Dendritic cell treated with granulocyte-macrophage colony-stimulating factor and Interleukin-4, amounts not matched to agents 40 ng/mL and 50 ng/mL, for 4 days (primary cell): ENCODE measurements at regions not wholly inside any gene's neighbourhood (a gene's known extent, or its start where the extent isn't known, plus 50 kb on each side); places are given as distances from the start of the nearest gene placed in this dataset.
"Not testable (repeated sequence)": the region's sequence is repeated elsewhere in the genome, so short reads cannot be mapped to it uniquely, and the experiment has no call there.

Source experiments
- H3K27ac Mint-ChIP-seq: one replicate; pipeline ENCODE4 v1.8.0; 2022; ENCODE audit warnings: mild to moderate bottlenecking, mixed read lengths
- H3K27me3 Mint-ChIP-seq: one replicate; pipeline ENCODE4 v1.8.0; 2022; ENCODE audit warnings: mild to moderate bottlenecking, mixed read lengths
- H3K36me3 Mint-ChIP-seq: one replicate; pipeline ENCODE4 v1.8.0; 2022; ENCODE audit warnings: low read depth, mixed read lengths
- H3K4me1 Mint-ChIP-seq: one replicate; pipeline ENCODE4 v1.8.0; 2022; ENCODE audit warnings: low read depth, mixed read lengths
- H3K4me3 Mint-ChIP-seq: one replicate; pipeline ENCODE4 v1.8.0; 2022; ENCODE audit warnings: mild to moderate bottlenecking, moderate library complexity, mixed read lengths
- H3K9me3 Mint-ChIP-seq: one replicate; pipeline ENCODE4 v1.8.0; 2022; ENCODE audit warnings: mixed read lengths
- intact Hi-C: fragments of 100-400 bp; cut with micrococcal nuclease; formaldehyde crosslinking; loops from one replicate; pipeline ENCODE4 v1.15.0; 2022

- no peak overlapping the region for H3K27ac Mint-ChIP-seq
- no peaks in the 10 kb centered on the region for H3K36me3 Mint-ChIP-seq
- H3K27me3 Mint-ChIP-seq, result no peaks in the 10 kb centered on the region
- intact Hi-C loops, result no loop called here
- peaks cover 36% of the 10 kb centered on the region for H3K9me3 Mint-ChIP-seq
- no peaks in the 10 kb centered on the region for H3K4me1 Mint-ChIP-seq
- no peak overlapping the region for H3K4me3 Mint-ChIP-seq
These were observed 617.9 kb upstream of the PHF14 start for GRCh38 chr7:10355816-10356215.

GRCh38 chr7:10360050-10360449 lies 613.6 kb upstream of the PHF14 start:
- H3K4me3 Mint-ChIP-seq, result no peak overlapping the region
- peaks cover 38% of the 10 kb centered on the region for H3K9me3 Mint-ChIP-seq
- H3K27ac Mint-ChIP-seq, result no peak overlapping the region
- H3K4me1 Mint-ChIP-seq, result no peaks in the 10 kb centered on the region
- no peaks in the 10 kb centered on the region for H3K36me3 Mint-ChIP-seq
- intact Hi-C loops, result no loop called here
- no peaks in the 10 kb centered on the region for H3K27me3 Mint-ChIP-seq

GRCh38 chr7:10401793-10402192 lies 571.9 kb upstream of the PHF14 start:
- H3K27ac Mint-ChIP-seq, result no peak overlapping the region
- H3K4me3 Mint-ChIP-seq, result no peak overlapping the region
- peaks cover 53% of the 10 kb centered on the region for H3K9me3 Mint-ChIP-seq
- no peaks in the 10 kb centered on the region for H3K4me1 Mint-ChIP-seq
- H3K27me3 Mint-ChIP-seq, result no peaks in the 10 kb centered on the region
- intact Hi-C loops, result no loop called here
- H3K36me3 Mint-ChIP-seq, result no peaks in the 10 kb centered on the region

GRCh38 chr7:10412422-10413019 lies 561.2 kb upstream of the PHF14 start:
- Mint-ChIP-seq H3K27me3 (no peaks in the 10 kb centered on the region), H3K9me3 (no peaks in the 10 kb centered on the region), H3K4me1 (no peaks in the 10 kb centered on the region), H3K36me3 (no peaks in the 10 kb centered on the region), H3K27ac (no peak overlapping the region), H3K4me3 (no peak overlapping the region)
- intact Hi-C loops, result loop anchor here (2.0 to 10.0 kb wide), 2 partner anchors 802 to 1994 kb away; no protein-coding TSS in a partner anchor

GRCh38 chr7:10418985-10419384 lies 554.7 kb upstream of the PHF14 start:
- Mint-ChIP-seq H3K4me3 (no peak overlapping the region), H3K27me3 (no peaks in the 10 kb centered on the region), H3K4me1 (no peaks in the 10 kb centered on the region), H3K27ac (no peak overlapping the region), H3K36me3 (no peaks in the 10 kb centered on the region), H3K9me3 (peaks cover 9% of the 10 kb centered on the region)
- intact Hi-C loops, result loop anchor here (10.0 kb wide), 1 partner anchor 796 kb away; no protein-coding TSS in a partner anchor

- intact Hi-C loops, result no loop called here
- no peak overlapping the region for H3K27ac Mint-ChIP-seq
- peaks cover 13% of the 10 kb centered on the region for H3K9me3 Mint-ChIP-seq
- no peaks in the 10 kb centered on the region for H3K4me1 Mint-ChIP-seq
- H3K27me3 Mint-ChIP-seq, result no peaks in the 10 kb centered on the region
- no peaks in the 10 kb centered on the region for H3K36me3 Mint-ChIP-seq
- no peak overlapping the region for H3K4me3 Mint-ChIP-seq
These were observed 544.6 kb upstream of the PHF14 start for GRCh38 chr7:10429031-10429430.

- H3K9me3 Mint-ChIP-seq, result peaks cover 18% of the 10 kb centered on the region
- intact Hi-C loops, result no loop called here
These were observed 544.2 kb upstream of the PHF14 start for GRCh38 chr7:10429511-10429910.

GRCh38 chr7:10436302-10436701 lies 537.4 kb upstream of the PHF14 start:
- Mint-ChIP-seq H3K36me3 (no peaks in the 10 kb centered on the region), H3K4me1 (no peaks in the 10 kb centered on the region), H3K4me3 (no peak overlapping the region), H3K27ac (no peak overlapping the region), H3K27me3 (no peaks in the 10 kb centered on the region), H3K9me3 (peaks cover 22% of the 10 kb centered on the region)
- intact Hi-C loops, result no loop called here

More at GRCh38 chr7:10429511-10429910, 544.2 kb upstream of the PHF14 start:
- Mint-ChIP-seq H3K27me3 (no peaks in the 10 kb centered on the region), H3K4me3 (no peak overlapping the region), H3K4me1 (no peaks in the 10 kb centered on the region), H3K36me3 (no peaks in the 10 kb centered on the region), H3K27ac (no peak overlapping the region)

- intact Hi-C loops, result no loop called here
- Mint-ChIP-seq H3K27ac (no peak overlapping the region), H3K36me3 (no peaks in the 10 kb centered on the region), H3K27me3 (no peaks in the 10 kb centered on the region), H3K4me1 (no peaks in the 10 kb centered on the region), H3K4me3 (no peak overlapping the region), H3K9me3 (peaks cover 38% of the 10 kb centered on the region)
These were observed 534.6 kb upstream of the PHF14 start for GRCh38 chr7:10439027-10439426.

GRCh38 chr7:10455936-10456335 lies 517.7 kb upstream of the PHF14 start:
- no peaks in the 10 kb centered on the region for H3K36me3 Mint-ChIP-seq
- no peaks in the 10 kb centered on the region for H3K27me3 Mint-ChIP-seq
- H3K27ac Mint-ChIP-seq, result no peak overlapping the region
- H3K4me1 Mint-ChIP-seq, result no peaks in the 10 kb centered on the region
- no peak overlapping the region for H3K4me3 Mint-ChIP-seq
- intact Hi-C loops, result no loop called here
- H3K9me3 Mint-ChIP-seq, result peaks cover 26% of the 10 kb centered on the region

GRCh38 chr7:10460474-10460873 lies 513.2 kb upstream of the PHF14 start:
- H3K4me3 Mint-ChIP-seq, result no peak overlapping the region
- no peaks in the 10 kb centered on the region for H3K4me1 Mint-ChIP-seq
- peaks cover 9% of the 10 kb centered on the region for H3K9me3 Mint-ChIP-seq
- intact Hi-C loops, result no loop called here
- H3K27ac Mint-ChIP-seq, result no peak overlapping the region
- no peaks in the 10 kb centered on the region for H3K27me3 Mint-ChIP-seq
- no peaks in the 10 kb centered on the region for H3K36me3 Mint-ChIP-seq

GRCh38 chr7:10463701-10464100 lies 510.0 kb upstream of the PHF14 start:
- Mint-ChIP-seq H3K36me3 (no peaks in the 10 kb centered on the region), H3K4me3 (no peak overlapping the region)

GRCh38 chr7:10465536-10465935 lies 508.1 kb upstream of the PHF14 start:
- H3K4me3 Mint-ChIP-seq, intact Hi-C loops, H3K27me3 Mint-ChIP-seq, H3K9me3 Mint-ChIP-seq, H3K4me1 Mint-ChIP-seq, H3K36me3 Mint-ChIP-seq, H3K27ac Mint-ChIP-seq: not testable (repeated sequence)

More at GRCh38 chr7:10463701-10464100, 510.0 kb upstream of the PHF14 start:
- H3K27me3 Mint-ChIP-seq, result no peaks in the 10 kb centered on the region
- H3K27ac Mint-ChIP-seq, result no peak overlapping the region
- H3K9me3 Mint-ChIP-seq, result no peaks in the 10 kb centered on the region
- intact Hi-C loops, result no loop called here
- H3K4me1 Mint-ChIP-seq, result no peaks in the 10 kb centered on the region

GRCh38 chr7:10468908-10469307 lies 504.8 kb upstream of the PHF14 start:
- no peaks in the 10 kb centered on the region for H3K9me3 Mint-ChIP-seq
- no peaks in the 10 kb centered on the region for H3K36me3 Mint-ChIP-seq
- no peaks in the 10 kb centered on the region for H3K4me1 Mint-ChIP-seq
- no peak overlapping the region for H3K4me3 Mint-ChIP-seq
- no peak overlapping the region for H3K27ac Mint-ChIP-seq
- no peaks in the 10 kb centered on the region for H3K27me3 Mint-ChIP-seq
- intact Hi-C loops, result no loop called here

- Mint-ChIP-seq H3K27ac (no peak overlapping the region), H3K4me1 (no peaks in the 10 kb centered on the region), H3K9me3 (no peaks in the 10 kb centered on the region), H3K36me3 (no peaks in the 10 kb centered on the region), H3K27me3 (no peaks in the 10 kb centered on the region), H3K4me3 (no peak overlapping the region)
- intact Hi-C loops, result no loop called here
These were observed 504.2 kb upstream of the PHF14 start for GRCh38 chr7:10469476-10469875.
